ENCODE measurements at regions not wholly inside any gene's neighbourhood (a gene's known extent, or its start where the extent isn't known, plus 50 kb on each side); places are given as distances from the start of the nearest gene placed in this dataset.

DNA sequence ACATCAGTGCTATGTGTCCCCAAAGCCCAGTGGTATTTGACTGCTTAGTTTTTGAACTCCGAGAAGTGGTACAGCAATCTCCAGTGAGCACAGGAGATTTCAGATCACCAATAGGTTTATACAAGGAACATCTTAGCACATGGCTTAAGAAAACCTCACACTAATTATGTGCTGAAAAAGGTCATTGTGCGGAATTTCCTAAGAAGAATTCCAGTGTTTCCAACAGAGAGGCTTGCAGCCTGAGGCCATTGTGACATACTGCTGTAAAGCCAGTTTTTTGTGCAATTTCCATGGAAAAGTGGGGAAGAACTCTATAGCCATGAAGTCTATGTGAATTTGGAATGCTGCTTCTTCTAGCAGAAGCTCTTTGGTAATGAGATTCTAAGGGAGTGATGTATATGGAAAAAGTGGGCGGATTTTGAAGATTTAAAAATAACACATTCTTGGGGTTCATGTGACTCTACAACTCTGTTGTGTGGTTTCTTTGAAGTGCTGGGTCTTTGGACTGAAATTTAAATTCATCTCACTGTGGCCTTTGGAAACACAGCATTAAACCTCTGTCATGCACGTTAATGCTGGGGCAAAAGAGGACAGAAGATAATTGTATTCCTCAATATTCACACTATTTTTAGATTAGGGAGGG lies 110.5 kb upstream of the CD180 start:
- no peak for DNase-seq

DNA sequence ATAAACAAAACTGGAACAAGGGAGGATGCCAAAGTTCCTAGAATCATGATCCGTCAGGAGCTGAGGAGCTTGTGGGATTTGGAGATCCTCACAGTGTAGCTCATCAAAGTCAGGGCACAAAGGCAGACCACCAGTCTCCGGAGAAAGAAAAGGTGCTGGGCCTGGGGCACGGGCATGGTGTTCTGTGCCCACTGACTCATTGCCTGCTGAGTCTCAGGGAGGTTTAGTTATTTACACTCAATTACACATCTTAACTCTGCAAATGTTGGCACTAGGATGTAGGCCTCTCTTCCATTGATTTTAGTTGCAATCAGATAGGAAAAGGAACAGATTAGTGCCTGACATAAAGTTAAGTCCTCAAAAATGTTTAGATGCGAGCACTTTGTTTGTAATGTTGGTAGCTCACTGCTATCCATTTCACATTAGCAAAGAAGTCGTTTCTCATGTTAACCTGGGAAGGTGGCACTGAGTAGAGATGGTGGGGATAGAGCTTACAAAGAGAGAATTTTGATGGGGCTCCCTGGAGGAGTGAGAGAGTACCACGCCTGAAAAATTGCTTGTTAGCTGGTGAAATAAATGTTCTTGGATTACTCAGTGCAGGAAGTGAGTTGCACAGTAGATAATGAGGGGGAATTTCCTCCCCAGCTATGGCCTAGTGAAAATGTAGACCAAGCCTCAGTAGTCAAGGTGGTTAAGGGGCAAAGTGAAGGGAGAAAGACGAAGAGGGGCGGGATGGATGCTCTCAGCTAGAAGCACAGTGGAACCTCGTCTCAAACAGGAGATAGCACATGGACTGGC lies 109.5 kb upstream of the CD180 start:
- no peak for DNase-seq

DNA sequence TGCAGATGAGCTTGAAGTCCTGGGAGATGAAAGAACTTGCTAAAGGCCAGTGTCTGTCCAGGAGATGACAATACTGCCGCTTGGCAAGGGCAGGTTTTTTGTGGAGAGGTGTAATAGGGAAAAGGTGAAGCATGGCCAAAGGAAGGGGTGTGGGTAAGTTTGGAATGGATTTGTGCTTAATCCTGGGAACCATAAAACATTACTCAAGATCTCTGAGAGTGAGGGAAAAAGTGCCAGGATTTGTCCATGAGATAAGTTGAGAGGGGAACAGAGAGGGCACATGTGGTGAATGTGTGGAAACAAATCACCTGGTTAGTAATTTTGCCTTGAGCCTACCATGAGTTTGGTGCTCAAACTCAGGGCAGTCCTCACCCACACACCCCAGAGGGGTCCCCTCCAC lies 108.8 kb upstream of the CD180 start:
- DNase-seq = no peak

DNA sequence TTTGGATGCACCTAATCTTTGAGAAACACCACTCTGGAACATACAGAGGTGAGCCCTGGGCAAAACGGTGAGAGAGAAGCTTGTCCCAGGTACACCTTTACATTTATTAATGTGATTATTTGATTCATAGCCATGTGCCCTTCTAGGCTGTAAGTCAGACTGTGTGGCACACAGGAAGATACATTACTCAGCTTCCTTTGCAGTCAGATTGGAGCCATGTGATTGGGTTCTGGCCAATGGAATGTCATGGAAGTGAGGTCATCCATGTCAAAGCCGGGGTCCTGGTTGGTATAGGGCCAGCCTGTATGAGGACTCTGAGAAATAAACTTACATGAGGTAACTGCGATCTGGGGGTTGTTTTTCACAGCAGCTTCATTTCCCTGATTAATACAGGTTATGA lies 106.8 kb upstream of the CD180 start:
- no peak for DNase-seq

DNA sequence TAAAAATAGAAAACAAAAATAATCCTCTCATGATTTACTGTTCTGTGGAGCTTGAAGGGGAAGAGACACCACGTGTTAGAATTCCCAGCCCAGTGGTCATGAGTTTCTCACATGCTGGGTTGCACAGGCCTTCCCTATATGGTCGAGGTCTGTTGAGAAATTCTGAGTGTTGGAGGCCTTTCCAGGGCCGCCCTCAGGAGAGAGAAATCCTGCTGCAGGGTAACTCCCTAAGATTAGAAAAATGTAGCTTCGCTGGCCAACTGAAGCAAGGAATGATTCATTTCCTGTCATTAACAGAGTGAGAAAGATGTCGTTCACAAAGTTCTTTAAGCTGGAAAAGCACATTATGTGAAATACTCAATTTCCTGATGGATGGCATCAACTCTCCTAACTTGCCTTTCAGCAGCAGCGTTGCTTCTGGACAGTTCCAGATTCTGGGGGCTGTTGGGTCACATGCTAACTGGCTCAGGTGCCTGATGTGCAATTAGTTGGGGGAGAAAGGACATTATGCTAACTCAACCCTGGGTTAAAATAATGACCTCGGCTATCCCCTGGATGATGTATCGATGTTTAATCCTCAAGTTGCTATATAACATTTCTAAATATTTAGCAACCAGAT lies 104.8 kb upstream of the CD180 start:
- DNase-seq = no peak

DNA sequence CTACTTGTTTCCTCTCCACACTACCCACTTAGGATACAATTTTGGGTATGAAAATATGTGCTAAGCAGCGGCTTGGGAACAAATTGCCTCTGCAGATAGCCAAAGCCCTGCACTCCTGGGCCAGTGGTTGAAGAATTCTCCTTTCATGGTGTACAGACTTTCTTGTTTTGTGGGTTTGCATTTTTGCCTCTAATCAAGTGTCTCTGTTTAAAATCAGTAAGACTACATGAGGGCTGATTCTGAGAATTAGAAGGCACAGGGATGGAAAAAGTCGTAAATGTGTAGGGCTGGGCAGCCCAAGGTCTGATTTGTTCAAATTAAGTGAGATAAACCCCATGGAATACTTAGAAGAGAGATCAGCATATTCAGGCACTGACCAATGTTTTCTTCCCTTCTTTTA lies 103.7 kb upstream of the CD180 start:
- DNase-seq = no peak

DNA sequence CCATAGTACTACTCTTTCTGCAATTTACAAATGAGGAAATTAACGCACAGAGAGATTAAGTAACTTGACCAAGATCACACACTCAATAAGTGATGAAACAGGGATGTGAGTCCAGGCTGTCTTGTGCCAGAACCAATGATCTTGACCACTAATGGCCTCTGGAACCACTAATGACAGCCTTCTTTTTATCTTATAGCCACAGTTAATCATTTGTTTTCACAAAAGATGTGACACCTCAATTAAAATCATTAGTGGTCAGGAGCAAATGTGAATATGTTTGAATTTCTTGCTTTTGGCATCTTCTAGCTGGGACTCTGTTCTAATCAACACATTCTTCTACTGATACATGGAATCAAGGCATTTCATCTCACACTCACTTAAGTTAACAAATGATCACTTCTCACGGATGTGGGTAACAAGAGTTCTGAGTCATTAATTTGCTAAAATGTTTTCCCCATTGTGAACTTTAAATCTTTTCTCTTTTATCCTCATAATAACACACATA lies 102.7 kb upstream of the CD180 start:
- no peak for DNase-seq

DNA sequence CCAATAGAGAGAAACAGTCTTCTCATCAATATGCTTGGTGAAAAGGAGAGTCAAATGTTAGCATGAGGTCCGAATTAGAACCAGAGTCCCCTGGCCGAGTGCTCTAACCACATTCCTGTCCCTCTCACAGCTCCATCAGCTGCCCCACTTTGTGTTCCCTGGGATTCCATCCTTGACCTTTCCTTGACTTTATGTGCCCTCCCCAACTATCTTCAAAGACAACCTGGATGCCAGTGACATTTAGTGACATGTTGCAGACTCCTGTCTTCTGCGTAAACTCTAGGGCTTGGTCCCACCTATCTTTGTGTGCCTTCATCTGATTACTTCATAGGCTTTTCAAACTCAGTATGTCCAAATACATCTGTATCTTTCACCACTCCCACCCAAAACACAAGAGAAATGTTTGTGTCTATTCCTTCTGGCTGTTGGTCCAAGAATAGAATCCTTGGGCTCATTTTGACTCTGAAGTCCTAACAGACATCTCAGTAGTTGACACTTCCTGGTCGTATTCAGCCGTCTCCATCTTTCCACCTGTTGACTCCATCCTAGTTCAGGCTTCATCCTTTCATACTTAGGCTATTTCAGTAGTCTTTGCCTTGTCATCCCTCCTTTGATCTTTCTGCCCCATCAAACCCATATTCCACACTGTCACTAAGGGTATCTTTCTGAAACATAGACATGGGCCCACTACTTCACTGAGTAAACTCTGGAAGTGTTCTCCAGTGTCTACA lies 101.4 kb upstream of the CD180 start:
- DNase-seq = no peak

DNA sequence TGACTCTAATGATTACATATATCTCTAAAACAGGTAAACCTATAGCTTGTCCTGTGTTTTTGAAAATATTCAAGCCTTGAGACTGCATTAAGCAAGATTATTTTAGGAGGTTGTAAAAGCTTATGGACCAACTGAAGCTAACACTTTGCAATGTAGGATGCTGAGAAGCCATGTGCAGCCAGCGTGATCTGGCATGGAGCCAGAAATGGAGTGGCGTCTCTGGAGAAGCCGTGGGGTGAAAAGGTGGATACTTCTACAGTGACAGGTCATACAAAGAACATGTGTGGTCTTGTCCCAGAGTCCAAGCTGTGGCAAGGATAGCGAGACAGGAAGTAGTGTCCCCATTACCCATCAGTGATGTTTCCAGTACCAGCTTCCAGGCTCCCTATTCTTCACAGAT lies 100.8 kb upstream of the CD180 start:
- no peak for DNase-seq

DNA sequence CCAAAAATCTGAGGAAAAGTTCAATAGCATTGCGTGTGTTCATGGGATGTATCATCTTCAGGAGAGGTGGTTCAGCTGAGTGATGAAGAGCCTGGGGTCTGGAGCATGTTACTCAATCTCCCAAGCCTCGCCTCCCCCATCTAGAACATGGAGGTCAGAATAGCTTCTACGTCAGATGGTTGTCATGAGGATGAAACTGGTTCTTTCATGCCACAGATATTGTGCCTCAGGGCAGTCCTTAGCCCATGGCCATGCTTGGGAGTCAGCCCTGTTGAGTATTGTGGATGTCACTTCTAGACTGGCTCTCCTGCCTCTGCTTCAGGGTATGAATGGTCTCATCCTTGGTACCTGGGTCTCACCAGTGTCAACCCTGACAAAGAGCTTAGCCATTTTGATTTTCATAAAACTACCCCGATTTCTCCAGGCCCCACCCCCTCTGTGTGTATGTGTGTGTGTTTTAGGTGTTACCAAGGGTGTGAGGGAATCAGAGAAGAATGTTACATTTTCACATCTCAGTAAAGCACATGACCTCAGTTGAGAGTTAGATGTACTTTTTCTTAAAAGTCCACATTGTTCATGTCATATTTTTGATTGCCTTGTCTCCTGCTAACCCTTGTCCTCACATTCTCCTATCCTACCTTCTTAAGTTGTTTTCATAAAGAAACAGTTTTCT lies 97.8 kb upstream of the CD180 start:
- DNase-seq = no peak

DNA sequence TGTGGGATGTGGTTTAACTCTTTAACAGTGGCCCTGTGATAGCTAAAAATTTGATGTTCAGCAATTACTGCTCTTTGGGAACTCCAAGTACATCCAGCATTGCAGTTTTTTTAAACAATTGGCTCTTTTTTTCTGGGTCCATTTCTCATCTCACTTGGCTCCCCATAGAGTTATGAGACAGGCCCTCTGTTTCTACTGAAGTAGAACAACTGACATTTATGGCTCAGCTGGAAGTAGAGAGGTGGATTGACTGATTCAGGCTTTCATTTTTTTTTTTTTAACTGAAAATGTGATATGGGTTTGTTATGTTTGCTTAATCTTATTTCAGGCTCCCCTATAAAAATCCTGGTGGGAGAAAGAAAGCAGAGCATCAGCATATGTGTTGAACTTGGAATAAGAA lies 96.6 kb upstream of the CD180 start:
- no peak for DNase-seq

DNA sequence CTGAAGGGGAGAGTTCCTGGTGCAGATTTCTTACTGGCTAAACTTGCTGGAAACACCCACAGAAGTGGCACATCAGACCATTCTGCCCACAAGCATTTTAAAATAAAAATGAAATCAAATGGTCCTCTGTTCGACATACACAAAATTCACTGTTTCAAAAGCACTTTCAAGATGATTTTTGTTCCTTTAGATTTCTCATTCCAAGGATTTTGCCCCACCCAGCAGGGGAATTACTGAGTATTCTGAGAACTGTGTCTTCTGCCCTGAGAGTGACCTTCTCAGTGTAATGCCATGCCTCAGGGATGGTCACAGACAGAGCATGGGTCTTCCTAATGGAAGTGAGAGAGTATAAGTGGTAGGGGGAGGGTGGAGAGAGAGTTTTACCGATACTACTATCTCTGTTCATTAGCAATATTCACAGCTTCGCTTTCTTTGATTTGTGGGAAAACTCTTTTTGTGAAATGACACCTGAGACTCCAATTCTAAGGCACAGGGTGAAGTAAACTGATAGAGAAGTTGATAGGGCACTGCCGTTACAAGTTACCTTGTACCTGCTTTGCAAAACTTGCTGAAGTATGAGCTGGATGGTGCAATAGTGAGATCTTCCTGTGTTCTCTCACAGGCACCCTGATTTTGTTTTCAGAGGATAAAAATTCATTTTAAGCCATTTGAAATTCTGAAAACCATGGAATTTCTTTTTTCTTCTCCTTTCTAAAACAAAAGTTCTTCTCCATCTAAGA lies 95.8 kb upstream of the CD180 start:
- no peak for DNase-seq

DNA sequence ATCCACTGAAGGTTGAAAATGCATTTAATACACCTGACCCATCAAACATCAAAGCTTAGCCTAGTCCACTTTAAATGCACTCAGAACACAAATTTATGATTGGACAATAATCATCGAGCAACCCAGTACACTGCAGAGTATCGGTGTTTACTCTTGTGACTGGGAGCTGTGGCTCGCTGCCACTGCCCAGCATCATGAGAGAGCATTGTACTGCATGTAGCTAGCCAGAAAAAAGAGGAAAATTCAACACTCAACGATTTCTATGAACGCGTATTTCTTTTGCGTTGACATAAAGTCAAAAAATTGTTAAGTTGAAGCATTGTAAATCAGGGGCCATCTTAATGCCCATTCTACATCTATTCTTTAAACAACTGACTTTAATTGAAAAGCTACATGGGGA lies 95.1 kb upstream of the CD180 start:
- DNase-seq = no peak

DNA sequence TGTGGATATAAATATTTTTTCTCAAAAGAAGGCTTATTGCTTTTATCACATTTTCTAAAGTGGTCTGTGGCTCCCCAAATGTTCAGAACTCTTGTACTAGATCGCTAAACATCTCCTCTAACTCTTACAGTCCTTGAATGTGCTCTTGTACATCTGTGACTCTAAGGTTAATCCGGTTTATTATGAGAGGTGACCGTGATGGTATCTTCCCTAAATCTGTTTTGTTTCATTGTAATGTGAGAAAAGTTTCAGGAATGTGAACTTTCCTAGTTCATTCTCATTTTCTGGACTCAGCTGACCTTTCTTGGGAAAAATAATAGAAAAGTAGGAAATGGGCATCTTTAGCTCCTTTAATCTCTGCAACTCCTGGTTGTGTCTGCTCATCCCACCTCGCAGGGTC lies 94.5 kb upstream of the CD180 start:
- DNase-seq = no peak

DNA sequence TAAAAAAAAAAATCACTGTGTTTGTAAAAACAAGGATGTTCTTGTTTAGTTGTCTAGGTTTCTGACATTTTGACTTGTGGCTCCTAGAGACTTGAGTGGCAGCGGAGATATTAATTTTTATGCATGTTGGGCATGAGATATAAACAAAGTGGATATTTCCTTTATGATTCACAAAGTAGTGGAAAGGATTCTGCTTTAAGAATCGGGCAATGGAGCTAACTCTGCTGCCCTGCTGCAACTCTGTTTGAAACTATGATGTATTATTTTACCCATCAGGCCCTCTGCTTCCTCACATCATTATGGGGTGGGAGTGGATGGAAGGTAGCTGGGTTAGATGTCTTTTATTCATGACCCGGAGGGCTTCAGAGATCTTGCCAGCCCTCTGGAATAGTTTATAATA lies 94.1 kb upstream of the CD180 start:
- no peak for DNase-seq

DNA sequence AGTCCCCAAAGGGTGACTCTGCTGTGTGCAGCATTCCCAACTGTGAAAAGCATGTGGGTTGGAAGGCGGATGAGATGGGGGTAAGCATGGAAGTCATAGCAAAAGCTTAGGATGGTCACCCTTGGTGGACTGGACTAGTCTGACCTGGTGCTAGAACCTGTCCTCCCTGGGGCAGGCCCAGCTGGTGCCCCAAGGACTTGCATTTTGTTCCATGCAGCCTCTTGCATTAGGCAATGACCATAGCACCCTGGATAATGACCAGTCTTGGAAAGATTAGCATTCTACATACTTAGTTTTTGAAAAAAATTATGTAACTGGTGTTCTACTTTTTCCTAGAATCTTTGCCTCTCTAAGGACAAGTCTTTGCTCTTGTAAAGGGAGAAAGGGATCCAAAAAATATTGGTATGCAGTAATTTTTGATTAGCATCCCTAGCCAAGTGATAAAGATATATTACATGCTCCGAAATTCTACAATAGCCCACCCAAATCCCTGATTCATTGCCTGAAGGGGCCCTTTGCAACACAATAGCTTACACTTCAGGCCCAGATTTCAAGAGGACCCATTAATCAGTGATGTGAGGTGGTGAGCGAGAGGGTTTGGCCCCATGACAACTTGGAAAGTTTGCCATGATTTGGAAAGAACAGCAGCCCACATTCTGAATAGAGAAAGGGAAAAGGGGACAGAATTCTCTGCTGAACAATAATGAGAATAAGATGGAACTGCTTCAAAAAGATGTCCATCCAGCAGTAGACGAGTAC lies 93.3 kb upstream of the CD180 start:
- DNase-seq = no peak

DNA sequence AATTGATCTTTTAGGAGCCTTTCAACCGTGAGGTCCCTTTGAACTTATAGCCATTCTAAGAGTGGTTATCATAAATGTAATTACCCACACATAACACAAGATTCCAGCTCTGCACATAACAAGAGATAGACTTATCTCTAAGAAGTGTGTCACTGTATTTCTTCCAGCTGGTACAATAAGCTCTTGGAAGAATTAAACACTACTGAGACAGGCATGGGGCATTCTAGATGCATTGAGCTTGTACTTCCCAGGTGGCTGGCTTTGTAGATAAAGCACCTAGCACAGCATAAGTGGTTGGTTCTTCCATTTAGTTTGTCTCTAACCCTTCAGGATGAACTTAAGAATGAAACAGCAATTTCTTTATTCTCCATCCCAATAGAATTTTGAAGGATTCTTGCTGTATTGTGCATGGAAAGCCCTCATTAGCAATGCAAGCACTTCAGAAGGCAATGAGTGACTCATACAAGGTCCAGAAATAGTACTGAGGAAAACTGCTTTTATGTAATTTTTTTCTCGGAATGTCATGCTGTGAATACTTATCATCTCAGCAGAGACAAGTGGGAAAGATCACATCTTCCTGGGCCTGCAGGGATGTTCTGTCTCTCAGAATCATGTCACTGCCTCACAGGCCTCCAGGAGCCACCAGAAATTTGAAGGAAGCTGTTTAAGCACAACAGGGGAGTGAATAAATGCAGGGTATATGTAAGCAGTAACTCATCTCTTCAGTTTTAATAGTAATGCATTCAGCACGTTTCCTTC lies 91.1 kb upstream of the CD180 start:
- DNase-seq = peak; percentile 42

DNA sequence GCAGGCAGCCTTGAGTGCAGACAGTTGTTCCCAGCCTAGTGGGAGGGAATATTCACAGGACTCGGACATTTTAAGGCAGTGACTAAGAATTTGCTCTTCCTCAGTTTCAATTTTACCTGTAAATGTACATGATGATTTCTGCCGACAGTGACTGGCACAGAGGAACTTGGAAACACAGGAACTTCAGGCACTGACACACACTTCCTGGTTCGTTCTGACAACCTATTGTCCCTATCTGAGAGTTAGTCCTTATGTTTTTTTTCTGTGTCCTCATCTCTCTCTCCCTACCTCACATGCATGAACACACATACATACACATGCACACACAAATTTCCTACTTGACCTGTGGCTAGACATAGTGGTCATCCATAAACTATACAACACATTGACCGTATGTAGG lies 89.4 kb upstream of the CD180 start:
- no peak for DNase-seq

DNA sequence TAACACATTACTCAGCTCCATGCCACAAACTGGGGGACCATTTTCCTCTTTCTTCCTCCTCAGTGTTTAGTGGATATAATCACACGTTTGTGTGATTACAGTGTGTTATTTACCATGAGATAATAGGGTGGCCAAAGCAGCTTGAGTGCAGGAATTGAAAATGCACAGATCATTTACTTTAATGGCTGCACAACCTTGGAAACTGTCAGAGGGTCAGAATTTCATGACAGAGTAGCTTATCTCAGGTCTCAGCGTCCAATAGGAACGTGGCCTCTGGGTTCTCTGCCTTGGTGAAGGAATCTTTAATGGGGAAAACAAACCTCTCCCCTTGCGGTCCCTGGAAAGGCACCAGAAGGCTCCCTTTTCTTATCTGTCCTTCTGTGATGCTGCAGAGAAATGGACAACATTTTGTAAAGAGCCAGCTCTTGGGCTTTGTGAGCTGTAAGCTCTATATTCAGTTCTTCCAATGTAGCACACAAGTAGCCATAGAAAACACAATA lies 87.4 kb upstream of the CD180 start:
- no peak for DNase-seq

DNA sequence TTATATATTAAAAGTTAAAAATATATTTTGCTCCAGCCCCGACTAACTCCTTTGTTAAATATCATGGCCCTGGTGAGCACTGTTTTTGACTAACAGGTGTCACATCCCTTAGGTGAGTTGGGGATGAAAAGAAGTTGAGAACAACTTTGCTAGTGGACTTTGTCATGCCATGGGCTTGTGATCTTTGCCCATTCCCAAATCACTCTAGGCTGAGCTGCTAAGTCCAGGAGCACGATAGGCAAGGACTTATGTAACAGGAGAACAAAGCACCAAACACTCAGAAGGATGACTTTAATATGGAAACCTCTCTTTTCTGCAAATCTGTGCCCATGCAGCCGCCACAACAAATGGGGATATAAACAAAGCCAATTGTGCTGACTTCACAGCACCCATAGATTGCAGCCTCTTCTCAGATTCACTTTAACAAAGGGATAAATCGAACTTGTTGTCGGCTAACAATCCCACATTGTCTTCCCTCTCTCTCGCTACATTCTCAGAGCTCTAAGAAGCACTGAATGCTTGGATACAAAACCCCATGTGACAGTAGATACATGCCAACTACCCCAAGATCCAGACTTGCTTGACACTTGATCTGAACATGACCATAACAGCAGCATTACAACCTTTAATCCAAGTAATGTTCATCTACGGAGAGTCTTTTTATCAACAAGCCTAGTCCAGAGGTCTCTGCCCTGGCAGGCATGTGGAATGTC lies 86.8 kb upstream of the CD180 start:
- DNase-seq = no peak

Data from retina (tissue), 1 donor.